ENCODE measurements at regions not wholly inside any gene's neighbourhood (a gene's known extent, or its start where the extent isn't known, plus 50 kb on each side); places are given as distances from the start of the nearest gene placed in this dataset.
"Not testable (repeated sequence)": the region's sequence is repeated elsewhere in the genome, so short reads cannot be mapped to it uniquely, and the experiment has no call there.

DNA sequence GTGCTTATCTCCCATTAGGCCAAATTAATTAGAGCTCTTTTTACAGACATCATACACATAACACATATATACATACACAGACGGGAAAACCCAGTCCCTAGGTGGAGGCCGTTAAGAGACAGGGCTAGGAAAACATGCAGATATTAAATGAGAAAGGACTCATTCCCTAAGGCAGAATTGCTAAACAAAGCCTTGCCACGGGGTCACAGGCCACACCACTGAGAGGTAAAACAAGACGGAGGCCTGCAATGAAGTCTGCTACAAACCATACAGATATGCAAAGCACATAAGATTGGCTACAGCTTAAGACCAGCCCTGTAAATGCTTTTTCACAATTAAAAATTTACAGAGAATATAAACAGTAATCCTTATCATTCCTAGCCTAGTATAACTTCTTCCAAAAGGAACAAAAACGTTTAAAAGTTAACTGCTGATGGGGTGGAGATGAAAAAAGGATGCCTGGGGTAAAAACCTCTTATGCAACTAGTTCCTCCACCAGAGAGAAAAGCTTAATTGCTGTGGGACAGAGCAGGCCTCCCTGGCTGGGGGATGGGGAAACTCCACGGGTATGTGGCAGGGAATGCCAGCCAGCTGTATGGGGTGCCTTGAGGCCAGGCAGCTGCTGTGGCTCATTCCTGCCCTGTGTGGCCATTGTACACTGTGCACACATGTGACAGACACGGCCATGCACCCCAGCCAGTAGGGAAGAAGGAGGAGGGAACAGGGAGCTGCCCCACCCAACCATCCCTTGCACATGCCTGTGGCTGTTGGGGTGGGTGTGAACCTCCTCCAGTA, 481.4 kb upstream of the LMCD1 start:
- no peak for DNase-seq

DNA sequence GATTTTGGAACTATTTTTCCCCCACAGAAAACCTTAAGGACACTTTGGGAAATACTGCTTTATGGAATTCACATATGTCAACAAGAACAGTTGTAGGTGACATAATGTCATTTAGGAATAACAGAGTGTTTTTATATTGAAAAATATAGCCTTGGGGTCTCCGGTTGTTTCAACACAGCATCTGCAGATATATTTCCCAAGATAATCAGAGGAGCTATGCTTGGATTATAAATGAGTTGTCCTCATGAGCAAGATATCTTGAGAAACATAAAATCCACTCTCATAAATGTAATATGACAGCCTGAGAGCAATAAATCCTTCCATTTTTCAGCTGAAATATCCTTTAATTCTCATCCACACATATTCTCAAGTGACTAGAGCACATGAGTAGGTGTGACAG, 473.7 kb upstream of the LMCD1 start:
- DNase-seq, result no peak

DNA sequence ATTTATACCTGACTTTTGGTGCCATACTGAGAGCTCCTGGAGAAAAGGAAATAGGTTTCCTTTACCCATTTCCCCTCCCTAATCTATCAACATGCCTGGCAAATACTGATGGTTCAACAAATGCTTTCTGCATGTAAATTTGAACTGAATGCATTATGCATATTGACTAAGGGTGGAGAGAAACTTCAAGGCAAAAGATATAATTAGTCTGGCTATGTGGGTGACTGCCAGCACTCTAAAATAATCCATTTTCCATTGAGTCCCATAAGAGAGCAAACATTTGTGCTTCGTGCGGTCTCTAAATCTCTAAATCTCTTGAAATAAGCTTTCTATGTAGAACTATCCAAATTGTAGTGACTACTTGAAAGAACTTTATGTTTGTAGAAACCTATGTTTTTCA, 451.3 kb upstream of the LMCD1 start:
- no peak for DNase-seq

DNA sequence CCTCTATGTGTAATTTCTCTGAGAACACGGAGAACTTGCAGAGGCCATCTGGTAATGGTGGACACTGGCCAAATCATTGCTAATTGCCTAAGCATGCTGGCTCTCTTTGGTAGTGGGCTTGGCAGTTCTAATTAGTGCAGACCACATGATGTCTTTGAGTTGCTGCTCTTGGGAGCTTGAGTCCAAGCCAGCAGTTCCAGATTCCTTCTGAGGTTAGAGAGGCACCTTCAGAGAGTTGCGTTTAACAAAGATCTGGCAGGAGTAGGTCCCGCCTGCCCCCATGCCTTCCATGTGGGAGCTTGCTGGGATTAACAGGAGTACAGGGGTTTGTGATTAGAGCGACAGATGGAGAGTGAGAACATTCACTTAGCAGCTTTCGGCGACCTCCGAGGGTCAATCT, 449.0 kb upstream of the LMCD1 start:
- no peak for DNase-seq

DNA sequence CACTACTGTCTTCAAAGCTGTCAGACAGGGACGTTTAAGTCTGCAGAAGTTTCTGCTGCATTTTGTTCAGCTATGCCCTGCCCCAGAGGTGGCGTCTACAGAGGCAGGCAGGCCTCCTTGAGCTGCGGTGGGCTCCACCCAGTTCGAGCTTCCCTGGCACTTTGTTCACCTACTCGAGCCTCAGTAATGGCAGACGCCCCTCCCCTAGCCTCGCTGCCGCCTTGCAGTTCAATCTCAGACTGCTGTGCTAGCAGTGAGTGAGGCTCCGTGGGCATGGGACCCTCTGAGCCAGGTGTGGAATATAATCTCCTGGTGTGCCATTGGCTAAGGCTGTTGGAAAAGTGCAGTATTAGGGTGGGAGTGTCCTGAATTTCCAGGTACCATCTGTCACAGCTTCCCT, 433.5 kb upstream of the LMCD1 start:
- not testable (repeated sequence) for DNase-seq

DNA sequence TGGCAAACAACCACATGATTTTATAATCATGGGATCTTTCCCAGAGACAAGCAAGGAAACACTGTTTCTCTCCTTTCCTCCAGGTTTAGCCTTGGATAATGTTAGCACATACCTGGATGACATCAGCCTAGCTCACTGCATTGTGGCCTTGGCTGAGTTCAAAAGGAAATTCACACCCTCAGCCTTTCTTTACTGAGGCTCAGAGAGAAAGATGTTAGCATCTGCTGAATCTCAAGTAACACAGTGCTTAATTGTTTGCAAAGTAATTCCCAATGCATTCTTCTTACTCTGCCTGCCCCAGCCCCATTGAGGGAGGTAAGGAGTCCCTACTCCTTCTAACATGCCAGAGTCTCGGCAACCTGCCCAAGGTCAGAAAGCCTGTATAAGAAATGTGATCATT, 432.2 kb upstream of the LMCD1 start:
- no peak for DNase-seq

DNA sequence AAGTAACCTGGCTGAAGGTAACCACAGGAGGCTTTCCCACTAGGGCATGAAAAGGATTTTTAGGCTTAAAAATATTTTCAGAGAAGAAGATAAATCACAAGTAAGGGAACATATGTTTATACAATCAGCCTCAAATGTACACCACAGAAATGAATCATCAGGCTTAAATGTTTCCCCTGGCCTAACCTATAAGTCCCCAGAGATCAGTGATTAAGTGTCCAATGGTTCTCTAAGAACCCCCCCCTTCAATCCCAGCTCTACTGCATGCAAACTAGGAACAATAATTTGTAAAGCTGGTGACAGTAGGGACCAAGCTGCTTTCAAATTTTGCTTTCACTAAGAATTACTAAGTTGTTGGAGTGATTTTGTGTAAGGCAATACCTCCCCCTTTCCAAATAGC, 431.6 kb upstream of the LMCD1 start:
- no peak for DNase-seq

DNA sequence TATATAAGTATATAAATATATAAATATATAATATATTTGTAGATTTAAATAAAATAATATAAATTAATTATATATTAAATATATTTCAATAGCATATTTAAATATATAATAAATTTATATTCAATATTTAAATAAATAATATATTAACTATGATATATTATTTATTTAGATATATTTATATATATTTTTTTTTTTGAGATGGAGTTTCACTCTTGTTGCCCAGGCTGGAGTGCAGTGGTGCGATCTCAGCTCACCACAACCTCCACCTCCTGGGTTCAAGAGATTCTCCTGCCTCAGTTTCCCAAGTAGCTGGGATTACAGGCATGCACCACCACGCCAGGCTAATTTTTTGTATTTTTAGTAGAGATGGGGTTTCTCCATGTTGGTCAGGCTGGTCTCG, 426.9 kb upstream of the LMCD1 start:
- DNase-seq, result not testable (repeated sequence)

DNA sequence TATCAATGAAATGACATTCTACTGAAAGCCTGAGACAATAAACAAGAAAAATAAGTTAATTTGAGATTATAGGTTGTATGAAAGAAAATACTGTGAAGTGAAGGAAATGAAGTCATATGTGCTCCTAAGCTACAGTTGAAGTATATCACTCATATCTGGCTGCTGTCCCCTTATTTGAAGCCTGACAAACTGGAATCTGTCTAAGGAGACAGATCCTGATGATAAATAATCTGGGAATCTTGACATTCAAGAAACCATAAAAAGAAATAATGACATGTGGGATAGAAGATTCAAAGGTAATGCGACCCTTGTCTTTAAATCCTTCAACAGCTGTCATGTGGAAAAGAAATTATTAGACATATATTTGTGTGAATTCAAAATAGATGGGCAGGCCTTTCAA, 424.5 kb upstream of the LMCD1 start:
- DNase-seq, result no peak

DNA sequence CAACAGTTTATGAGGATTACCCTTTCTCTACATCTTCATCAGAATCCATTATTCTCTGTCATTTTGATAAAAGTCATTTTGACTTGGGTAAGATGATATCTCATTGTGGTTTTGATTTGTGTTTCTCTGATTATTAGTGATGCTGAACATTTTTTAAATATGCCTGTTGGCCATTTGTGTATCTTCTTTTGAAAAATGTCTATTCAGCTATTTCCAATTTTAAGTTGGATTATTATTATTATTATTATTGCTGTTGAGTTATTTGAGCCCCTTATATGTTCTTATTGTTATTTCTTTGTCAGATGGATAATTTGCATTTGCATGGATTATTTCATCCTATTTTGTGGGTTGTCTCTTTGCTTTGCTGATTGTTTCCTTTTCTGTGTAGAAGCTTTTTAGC, 421.2 kb upstream of the LMCD1 start:
- DNase-seq, result no peak

DNA sequence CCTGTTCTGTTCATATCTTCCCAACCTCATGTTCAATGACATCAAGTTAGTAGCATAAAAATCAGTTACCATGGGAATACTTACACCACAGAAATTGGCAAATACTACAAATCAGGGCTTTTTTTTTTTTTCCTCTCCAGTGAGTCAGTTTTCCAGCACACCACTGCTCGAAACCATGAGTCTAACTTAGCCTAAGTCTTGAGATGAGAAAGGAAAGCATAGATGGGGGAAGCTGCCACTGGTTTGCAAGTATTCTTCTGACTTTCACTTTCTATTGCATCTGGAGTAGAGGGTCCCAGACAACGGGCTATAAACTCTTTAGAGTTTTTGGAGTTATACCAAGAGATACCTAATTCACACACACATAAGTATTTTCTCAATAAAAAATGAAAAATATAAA, 416.1 kb upstream of the LMCD1 start:
- DNase-seq, result no peak

DNA sequence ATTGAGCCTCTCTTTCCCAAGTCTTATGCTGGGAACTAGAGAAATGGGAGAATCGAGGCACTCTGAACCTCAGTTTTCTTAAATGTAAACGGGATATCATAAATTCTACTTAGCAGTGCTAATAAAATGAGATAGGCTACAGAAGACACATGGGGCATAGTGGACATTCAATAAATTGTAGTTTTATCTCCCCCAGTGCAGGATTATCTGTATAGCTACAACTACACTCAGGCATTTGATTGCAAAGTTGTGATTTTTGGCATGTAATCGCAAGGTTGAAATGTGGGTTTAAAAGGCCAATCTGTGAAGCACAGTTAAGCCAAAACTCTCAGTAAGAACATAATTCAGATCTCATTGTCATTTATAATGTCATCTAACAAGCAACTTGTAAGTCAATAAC, 413.7 kb upstream of the LMCD1 start:
- DNase-seq, result no peak

DNA sequence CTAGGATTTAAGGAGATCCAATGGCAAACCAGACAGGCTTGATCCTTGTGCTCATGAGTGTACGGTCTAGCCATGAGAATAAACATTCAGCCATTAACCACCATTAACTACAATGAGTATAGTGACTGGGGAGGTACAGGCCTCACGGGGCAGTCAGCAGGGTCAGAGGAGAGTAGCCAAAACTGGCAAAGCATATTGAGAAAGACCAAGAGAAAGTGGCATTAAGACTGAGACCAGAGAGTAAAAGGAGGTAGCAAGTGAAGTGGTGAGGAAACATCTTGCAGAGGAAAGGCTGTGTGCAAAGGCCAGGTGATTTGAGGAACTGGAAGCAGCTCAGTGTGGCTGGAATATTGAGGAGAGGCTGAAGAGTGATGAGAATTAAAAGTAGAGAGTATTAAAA, 407.2 kb upstream of the LMCD1 start:
- DNase-seq, result no peak

DNA sequence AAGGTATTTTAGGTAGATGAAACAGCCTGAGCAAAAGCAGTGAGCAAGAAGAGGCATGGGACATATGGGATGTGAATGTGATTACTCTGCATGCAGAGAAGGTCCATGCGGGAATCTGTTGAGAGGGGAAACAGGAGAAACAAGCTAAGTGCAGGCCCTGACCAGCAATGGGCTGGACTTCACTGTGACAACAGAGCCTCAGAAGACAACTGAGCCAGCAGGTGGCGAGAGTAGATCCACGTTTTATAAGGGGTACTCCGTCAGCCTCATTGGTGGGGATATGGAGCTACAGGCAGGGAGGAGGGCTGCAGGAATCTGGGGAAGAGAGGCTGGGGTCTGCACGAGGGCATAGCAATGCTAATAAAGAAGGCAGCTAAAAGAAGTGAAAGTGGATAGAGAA, 405.9 kb upstream of the LMCD1 start:
- DNase-seq, result no peak

DNA sequence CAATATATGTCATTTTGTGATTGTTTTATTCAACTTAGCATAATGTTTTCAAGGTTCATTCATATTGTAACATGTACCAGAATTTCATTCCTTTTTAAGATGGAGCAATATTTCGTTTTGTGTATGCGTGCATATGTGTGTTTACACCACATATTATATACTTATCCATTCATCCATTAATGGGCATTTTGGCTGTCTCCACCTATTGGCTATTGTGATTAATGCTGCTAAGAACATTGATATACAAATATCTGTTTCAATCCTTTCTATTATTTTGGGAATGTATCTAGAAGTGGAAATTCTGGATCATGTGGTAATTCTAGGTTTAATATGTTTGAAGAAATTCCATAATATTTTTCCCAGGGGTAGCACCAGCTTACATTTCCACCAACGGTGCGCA, 403.9 kb upstream of the LMCD1 start:
- DNase-seq, result no peak

DNA sequence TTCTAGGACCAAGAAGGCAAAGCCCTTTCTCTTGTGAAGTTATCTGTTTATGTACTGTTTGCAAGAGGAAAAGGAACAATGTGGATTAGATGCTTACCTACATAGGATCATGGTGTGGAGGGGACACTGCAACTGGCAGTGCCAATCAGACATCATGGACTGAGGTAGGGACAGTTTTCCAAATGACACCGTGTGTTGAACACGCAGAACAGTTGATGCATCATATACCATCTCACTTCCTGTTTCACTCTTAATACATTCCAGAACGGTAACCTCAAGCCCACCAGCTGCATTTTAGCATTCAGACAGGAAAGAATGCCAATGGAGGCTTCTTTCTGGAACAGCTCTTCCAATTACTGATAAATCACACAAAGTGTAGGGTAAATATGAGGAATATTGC, 397.7 kb upstream of the LMCD1 start:
- no peak for DNase-seq

DNA sequence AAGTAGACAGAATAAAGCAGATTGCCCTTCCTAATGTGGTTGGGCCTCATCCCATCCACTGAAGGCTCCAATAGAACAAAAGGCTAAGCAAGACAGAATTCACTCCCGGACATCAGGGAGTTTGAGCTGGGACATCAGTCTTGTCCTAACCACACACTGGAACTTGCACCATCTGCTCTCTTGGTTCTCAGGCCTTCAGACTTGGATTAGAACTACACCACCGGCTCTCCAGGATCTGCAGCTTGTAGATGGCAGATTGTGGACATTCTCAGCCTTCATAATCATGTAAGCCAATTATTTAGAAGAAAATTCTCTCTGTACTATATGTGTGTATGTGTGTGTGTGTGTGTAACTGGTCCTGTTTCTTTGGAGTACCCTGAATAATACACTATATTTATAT, 394.7 kb upstream of the LMCD1 start:
- DNase-seq, result no peak

DNA sequence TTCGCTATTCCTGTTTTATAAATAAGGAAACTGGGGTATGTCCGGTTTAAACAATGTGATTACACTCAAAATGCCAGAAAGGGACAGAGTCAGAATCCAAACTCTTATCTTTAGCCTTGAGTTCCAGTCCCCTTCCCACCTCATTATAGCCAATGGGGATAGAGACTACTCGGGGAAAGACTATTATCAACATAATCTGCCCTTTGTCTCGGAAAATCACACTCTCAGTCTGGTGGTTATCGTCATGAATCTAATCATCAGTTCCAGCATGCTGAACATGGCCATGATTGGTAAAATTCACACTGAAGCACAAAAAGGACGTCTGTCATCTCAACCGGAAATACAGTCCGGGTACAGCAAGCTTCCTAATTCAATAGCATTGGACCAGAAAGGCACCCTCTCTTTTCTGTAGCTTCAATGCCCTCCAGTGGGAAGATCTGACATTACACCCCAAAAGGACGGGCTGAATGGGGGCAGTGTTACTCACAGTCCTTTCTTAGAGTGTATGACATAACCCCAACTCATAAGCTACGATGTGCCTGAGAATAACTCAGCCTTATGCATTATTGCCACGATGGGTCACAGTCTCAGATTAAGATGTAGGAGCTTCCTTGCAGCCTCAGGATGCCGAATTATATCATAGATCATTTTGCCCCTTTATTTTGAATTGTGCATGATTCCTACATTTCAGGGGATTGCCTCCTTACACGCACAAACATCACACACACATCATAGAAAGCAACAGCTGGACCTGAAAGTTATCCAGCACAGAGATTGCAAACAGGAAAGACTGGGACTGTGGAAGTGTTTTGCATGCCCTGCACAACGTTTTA, 390.4 kb upstream of the LMCD1 start:
- peak; percentile 46 for DNase-seq

DNA sequence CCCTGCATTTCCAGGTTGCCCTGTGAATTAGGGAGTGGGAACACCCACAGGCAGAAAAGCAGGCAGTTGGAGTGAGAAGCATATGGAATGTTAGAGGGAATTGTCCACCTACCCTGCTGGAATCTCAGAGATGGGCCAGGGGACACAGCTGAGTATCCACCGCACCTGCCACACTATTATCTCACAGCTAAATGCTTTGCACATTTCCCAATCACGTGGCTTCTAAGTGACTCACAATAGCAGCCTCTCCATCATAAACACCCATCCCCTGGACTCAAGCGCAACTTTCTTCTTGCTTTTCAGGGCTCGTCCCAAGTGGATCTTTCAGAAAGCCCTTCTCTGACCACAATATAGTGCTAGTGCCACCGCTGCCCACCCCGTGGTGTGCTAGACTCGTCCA, 389.0 kb upstream of the LMCD1 start:
- DNase-seq, result no peak

DNA sequence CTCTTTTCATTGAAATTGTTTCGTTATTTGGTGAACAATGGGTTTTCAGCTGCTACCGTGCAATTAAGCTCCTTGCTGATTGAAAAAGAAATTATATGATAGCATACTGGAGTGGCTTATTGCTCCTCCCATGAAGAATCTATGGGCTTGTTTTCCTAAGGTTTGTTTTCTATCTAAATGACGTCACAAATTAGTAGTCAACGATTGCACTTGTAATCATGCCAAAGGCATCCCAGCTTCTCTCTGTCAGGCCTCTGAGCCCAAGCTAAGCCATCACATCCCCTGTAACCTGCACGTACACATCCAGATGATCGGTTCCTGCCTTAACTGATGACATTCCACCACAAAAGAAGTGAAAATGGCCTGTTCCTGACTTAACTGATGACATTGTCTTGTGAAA, 388.0 kb upstream of the LMCD1 start:
- no peak for DNase-seq

DNA sequence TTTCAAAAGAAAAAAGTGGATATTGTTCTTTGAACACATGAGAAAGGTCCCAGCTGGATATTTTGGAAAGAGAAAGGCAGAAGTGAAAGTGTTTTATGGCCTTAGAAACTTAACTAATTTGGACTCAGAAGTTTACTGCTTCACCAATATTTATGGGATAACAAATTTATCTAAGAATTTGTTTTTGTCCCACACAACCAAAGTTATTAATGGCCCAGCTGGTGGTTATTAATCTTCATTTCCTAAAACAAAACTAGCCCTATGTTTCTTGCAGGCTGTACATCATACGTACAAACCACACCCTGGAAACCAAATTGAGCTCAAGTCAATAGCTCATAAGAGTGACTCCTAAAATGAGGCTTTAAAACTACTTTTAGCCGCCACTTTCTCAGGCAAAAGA, 372.9 kb upstream of the LMCD1 start:
- no peak for DNase-seq

DNA sequence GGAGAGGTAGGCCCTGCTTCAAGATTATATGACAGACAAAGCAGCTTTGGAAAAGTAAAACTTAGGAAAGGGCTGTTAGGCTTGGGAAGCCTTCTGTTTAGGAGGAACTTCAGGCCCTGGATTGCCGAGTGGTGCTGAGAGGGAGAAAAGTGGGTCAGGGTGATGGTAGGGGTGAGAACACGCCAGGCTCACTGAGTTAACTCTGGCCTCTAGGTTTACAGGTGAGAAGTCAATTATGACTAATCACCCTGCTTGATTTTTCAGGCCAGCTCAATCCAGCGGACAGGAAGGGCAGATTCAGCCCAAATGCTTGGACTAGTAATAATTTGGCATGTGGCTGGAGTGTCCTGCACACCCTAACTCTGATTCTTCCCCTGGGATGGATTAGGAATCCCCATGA, 365.1 kb upstream of the LMCD1 start:
- no peak for DNase-seq

DNA sequence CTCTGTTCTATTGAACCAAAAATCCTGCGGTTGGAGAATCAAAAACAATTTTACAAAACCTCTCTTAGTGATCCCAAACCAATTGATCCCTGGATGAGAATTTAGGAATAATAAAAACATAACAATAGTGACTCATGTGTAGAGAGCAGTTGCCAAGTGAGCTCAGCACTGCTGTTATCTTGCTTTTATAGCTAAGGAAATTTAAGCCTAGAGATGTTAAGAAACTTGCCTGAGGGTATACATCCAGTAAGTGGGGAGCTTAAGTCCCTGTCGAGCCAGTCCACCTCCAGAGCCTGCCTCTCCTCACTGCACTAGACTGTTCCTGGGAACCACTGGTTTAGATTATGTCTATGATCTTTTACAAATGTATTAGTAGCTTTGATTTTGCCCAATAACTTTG, 358.4 kb upstream of the LMCD1 start:
- DNase-seq, result no peak

DNA sequence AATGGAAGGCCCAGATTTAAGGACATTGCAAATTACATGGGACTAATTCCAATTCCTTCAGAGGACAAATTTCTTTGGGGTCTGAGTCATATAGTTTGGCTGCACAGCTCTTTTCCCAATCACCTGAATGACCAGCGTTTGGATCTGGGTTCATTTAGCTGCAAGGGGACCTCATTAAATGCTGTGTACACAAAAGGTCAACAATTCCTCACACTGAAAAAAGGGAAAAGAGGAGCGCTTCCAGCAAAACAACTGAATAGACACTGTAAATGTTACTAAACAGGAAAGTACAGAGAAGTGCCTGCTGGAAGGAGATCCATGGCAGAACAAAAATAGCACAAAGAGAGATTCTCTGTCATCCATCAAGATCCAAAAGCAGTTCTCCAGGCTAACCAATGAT, 356.0 kb upstream of the LMCD1 start:
- no peak for DNase-seq

DNA sequence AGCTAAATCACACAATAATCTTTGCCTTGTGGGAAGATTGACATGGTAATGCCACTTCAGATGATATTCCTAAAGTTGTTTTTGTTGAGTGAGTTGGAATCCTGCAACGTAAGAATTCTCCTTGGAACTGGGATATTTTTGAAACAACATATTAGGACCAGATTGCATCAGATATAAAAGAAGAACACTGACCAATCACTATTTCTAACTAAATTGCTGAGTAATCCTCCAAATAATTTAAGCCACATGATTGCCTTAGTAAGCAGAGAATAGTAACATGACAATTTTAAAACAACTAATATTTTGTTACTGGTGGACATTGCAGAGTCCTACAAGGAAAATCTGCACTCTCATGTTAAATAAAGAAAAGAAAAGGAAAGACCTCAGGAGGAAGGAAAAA, 353.9 kb upstream of the LMCD1 start:
- DNase-seq, result no peak

Measured in central memory CD4-positive, alpha-beta T cell (primary cell).